ENCODE measurements at regions not wholly inside any gene's neighbourhood (a gene's known extent, or its start where the extent isn't known, plus 50 kb on each side); places are given as distances from the start of the nearest gene placed in this dataset.
"Not testable (repeated sequence)": the region's sequence is repeated elsewhere in the genome, so short reads cannot be mapped to it uniquely, and the experiment has no call there.

DNA sequence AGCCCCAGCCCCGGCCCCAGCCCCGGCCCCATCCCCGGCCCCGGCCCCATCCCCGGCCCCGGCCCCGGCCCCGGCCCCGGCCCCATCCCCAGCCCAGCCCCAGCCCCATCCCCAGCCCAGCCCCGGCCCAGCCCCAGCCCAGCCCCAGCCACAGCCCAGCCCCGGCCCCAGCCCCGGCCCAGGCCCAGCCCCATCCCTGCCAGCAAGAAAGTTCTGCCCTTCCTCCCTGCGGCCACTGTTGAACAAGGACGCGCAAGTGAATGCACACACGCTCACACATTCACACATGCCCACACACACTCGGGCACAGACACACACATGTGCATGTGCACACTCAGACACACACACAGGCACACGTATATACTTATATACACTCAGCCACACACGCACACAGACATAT lies 287.0 kb downstream of the NDUFA10 start:
- DNase-seq, result no peak

DNA sequence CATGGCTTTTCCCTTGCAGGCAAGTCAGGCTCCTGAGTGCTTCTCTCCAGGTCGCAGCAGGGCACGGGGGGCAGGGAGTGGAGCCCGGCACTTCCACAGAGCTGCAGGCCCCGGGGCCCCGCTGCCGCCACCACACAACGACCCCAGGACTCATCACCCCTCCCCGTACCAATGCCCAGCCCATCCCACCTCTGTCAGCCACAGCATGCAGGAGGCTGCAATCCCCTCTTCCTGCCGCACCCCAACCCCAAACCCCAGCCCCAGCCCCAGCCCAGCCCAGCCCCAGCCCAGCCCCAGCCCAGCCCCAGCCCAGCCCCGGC lies 288.0 kb downstream of the NDUFA10 start:
- no peak for DNase-seq

- DNase-seq, result no peak
Observed at GRCh38 chr2:239736358-239737143, 288.6 kb downstream of the NDUFA10 start.

GRCh38 chr2:239735829-239736357 lies 289.2 kb downstream of the NDUFA10 start:
- DNase-seq, result no peak

DNA sequence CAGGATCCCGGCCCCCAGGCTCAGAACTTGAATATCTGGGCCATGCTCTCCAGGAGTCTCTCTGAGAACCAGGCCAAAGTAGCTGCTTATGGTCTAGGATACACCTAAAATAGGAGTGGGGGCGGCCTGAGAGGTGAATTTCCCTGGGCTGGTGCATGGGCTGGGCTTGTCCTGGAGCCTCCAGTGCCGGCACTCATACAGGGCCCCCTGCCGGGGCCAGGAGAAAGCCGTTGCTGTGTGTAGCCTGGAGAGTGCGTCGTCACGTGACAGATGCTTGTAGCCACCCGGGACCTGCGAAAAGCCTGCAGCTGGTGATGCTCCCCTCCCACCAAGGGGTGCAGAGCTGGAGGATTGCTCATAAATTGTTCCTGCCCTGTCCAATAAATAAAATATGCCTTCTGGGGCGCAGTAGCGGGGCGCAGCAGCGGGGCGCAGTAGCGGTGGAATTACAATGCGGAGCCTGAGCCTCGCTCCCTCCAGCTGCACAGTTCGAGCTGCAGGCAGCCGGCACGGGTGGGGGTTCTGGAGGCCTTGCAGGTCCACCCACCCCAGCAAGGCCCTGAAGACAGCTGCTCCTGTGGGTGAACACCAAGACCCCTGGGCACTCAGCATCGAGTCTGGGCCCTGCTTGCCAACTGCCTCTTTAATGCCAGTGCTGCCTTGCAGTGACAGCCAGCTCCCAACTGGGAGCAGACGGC lies 289.9 kb downstream of the NDUFA10 start:
- no peak for DNase-seq

DNA sequence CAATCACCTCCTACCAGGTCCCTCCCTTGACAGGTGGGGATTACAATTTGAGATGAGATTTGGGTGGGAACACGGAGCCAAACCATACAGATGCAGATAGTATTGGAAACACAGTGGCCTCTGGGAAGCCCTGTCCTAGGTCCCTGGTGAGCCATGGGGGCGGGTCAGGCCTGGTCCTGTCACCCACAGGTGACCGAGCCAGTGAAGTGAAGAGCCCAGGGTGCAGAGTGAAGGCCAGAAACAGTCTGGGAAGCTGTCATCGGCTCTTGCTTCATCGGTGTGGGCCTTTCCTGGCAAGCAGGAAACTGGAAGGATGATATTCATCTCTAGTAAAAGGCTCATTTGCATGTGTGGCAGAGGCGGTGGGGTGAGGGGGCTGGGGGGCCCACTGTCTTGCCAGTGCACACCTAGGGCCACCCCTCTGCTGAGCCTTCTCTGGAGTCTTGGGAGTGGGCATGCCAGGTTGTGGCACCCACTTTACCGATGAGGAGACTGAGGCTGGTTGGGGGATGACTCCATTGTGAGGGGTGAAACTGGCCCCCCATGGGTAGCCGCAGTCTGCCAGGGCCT lies 290.6 kb downstream of the NDUFA10 start:
- DNase-seq, result no peak

GRCh38 chr2:239732666-239733010 lies 292.5 kb downstream of the NDUFA10 start:
- DNase-seq, result no peak

- DNase-seq, result no peak
Observed at GRCh38 chr2:239731998-239732665, 293.0 kb downstream of the NDUFA10 start.

GRCh38 chr2:239731422-239731821 lies 293.7 kb downstream of the NDUFA10 start:
- no peak for DNase-seq

GRCh38 chr2:239730897-239731296 lies 294.2 kb downstream of the NDUFA10 start:
- no peak for DNase-seq

- not testable (repeated sequence) for DNase-seq
Observed at GRCh38 chr2:239730567-239730882, 294.6 kb downstream of the NDUFA10 start.

GRCh38 chr2:239729681-239730566 lies 295.2 kb downstream of the NDUFA10 start:
- no peak for DNase-seq

DNA sequence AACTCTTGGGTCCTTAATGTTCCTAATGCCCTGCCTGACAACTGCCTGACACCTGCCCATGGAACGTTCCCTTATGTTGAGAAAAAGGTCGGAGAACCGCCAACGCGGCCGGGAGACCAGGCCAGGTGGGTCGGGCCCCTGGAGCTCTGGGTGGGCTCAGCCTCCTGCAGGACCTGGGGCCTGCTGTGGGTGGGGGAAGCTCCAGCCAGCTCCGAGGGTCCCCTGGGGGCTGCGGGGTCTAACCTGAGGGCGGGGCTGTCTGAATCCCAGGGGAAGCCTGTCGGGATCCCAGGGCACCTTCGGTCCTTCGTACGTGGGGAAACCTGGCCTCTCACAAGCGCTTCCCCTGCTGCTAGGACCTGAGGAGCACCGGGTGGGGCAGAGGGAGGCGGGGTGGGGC lies 296.0 kb downstream of the NDUFA10 start:
- no peak for DNase-seq

DNA sequence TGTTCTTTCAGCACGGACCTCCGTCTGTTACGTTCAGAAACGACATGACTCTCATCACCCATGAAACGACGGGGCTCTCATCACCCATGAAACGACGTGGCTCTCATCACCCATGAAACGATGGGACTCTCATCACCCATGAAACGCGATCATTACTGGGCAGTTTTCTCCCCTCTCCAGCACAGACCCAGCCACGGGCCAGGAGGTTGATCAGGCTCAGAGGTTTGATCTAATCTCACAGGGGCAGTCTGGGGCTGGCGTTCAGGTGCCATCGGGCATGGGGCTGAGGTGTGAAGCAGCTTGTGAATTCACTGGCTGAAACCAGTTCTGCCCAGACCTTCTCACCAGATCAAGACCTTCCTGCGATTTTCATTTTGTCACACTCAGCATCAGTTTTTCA lies 296.4 kb downstream of the NDUFA10 start:
- DNase-seq, result no peak

- DNase-seq, result no peak
Observed at GRCh38 chr2:239727776-239728600, 297.2 kb downstream of the NDUFA10 start.

GRCh38 chr2:239727182-239727775 lies 297.9 kb downstream of the NDUFA10 start:
- no peak for DNase-seq

GRCh38 chr2:239726631-239727181 lies 298.4 kb downstream of the NDUFA10 start:
- no peak for DNase-seq

- no peak for DNase-seq
Observed at GRCh38 chr2:239726091-239726591, 299.0 kb downstream of the NDUFA10 start.

- no peak for DNase-seq
Observed at GRCh38 chr2:239725551-239725890, 299.6 kb downstream of the NDUFA10 start.

DNA sequence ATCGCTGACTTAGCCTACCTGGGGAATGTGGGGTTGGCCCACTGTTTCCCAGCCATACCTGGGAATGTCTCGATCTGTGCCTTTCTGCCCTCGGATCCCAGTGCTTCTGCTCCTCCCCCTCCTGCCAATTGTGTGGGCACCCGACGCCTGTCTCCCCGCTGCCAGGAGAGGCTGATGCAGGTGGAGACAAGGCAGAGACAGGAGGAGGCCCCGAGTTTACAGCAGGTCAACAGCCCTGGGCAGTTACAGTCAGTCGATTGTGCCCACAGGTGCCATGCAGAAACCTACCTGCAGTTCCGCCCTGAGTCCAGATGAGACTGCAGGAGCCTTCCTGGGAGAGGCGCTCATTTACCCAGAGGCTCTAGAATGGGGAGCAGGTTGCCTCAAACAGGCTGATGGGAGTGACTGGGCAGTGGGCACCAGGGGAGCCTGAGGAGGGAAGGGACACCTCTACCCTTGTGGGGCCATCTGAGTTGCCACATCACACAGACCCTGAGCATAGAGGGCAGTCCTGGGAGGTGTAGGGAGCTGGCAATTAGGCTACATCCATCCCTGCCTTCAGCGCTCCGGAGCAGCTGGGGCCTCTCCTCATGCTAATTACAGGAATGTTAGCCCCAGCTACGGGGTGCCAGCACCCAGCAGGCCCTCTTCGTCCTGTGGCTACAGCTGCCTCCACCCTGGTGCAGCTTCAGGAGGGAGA lies 300.1 kb downstream of the NDUFA10 start:
- no peak for DNase-seq

Data from dermis blood vessel endothelial cell (primary cell).